ENCODE measurements at regions not wholly inside any gene's neighbourhood (a gene's known extent, or its start where the extent isn't known, plus 50 kb on each side); places are given as distances from the start of the nearest gene placed in this dataset.

DNA sequence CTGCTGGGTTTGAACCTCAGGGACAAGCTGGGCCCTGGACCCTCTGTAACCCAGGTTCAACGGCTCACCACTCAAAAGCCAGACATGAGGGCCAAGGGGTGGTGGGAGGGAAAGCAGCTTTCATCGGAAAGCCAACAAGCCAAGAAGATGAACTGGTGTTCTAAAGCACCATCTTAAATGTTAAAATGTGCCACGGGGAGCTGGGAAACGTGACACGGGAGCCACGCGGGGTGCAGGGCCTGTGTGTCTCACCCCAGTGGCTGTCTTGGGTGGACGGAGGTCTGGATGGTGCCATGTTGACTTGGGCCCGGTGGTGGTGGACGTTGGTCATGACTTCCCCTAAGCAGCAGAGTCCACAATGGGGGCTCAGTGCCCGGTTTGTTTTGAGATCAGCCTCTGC, 97.7 kb upstream of the SFSWAP start:
- Histone ChIP-seq H3K4me1 (ENCODE audit: low read depth) (no peaks in the 10 kb centered on the region), H3K4me3 (no peak overlapping the region), H3K27me3 (no peaks in the 10 kb centered on the region), H3K36me3 (no peaks in the 10 kb centered on the region), H3K9me3 (ENCODE audit: low read depth) (no peaks in the 10 kb centered on the region), H3K27ac (no peak overlapping the region)
- TF ChIP-seq CTCF (IDR thresholded peaks at IDR 0.05; ENCODE audit: low read depth, low read length): no peak
- no peak for DNase-seq (ENCODE audit: low read depth in 1 of 2, low spot score in 1 of 2)

DNA sequence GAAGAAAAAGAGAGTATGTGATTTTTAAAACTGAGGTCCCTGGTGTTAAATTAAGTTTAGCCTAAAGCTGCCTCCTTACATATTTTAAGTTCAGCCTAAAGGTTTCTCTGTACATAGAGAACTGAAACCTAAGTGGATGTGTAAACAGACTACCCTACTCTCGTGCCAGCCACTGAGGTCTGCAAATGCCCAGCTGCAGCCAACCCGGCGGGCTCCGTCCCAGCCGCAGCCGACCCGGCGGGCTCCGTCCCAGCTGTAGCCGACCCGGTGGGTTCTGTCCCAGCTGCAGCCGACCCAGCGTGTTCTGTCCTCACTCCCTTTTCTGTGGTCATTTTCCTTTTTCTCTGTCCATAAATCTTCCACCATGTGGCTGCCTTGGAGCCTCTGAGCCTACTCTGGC, 97.2 kb upstream of the SFSWAP start:
- Histone ChIP-seq H3K27ac (no peak overlapping the region), H3K36me3 (no peaks in the 10 kb centered on the region), H3K4me3 (no peak overlapping the region), H3K27me3 (no peaks in the 10 kb centered on the region), H3K9me3 (ENCODE audit: low read depth) (no peaks in the 10 kb centered on the region), H3K4me1 (ENCODE audit: low read depth) (no peaks in the 10 kb centered on the region)
- no peak for DNase-seq (ENCODE audit: low read depth in 1 of 2, low spot score in 1 of 2)
- TF ChIP-seq CTCF (IDR thresholded peaks at IDR 0.05; ENCODE audit: low read depth, low read length): no peak

GRCh38 chr12:131615326-131616042, 95.4 kb upstream of the SFSWAP start:
- H3K36me3 ChIP-seq: no peaks in the 10 kb centered on the region
- no peak for DNase-seq (ENCODE audit: low read depth in 1 of 2, low spot score in 1 of 2)
- TF ChIP-seq CTCF (IDR thresholded peaks at IDR 0.05; ENCODE audit: low read depth, low read length): no peak
- H3K9me3 ChIP-seq (ENCODE audit: low read depth): no peaks in the 10 kb centered on the region
- no peaks in the 10 kb centered on the region for H3K27me3 ChIP-seq
- no peaks in the 10 kb centered on the region for H3K4me1 ChIP-seq (ENCODE audit: low read depth)
- no peak overlapping the region for H3K27ac ChIP-seq
- H3K4me3 ChIP-seq: no peak overlapping the region

- H3K36me3 ChIP-seq: no peaks in the 10 kb centered on the region
- H3K27me3 ChIP-seq: no peaks in the 10 kb centered on the region
- no peak overlapping the region for H3K4me3 ChIP-seq
- no peaks in the 10 kb centered on the region for H3K4me1 ChIP-seq (ENCODE audit: low read depth)
- no peak overlapping the region for H3K27ac ChIP-seq
- no peaks in the 10 kb centered on the region for H3K9me3 ChIP-seq (ENCODE audit: low read depth)
- TF ChIP-seq CTCF (IDR thresholded peaks at IDR 0.05; ENCODE audit: low read depth, low read length): no peak
- no peak for DNase-seq (ENCODE audit: low read depth in 1 of 2, low spot score in 1 of 2)
Measured at GRCh38 chr12:131616043-131616700, 94.7 kb upstream of the SFSWAP start.

GRCh38 chr12:131616738-131617137, 94.2 kb upstream of the SFSWAP start:
- no peaks in the 10 kb centered on the region for H3K27me3 ChIP-seq
- no peak overlapping the region for H3K27ac ChIP-seq
- H3K4me1 ChIP-seq (ENCODE audit: low read depth): no peaks in the 10 kb centered on the region
- H3K9me3 ChIP-seq (ENCODE audit: low read depth): no peaks in the 10 kb centered on the region
- TF ChIP-seq CTCF (IDR thresholded peaks at IDR 0.05; ENCODE audit: low read depth, low read length): no peak
- H3K36me3 ChIP-seq: no peaks in the 10 kb centered on the region
- H3K4me3 ChIP-seq: no peak overlapping the region
- DNase-seq (ENCODE audit: low read depth in 1 of 2, low spot score in 1 of 2): no peak
